Embryonic facial prominence (tissue), 1 donor: ENCODE measurements at regions not wholly inside any gene's neighbourhood (a gene's known extent, or its start where the extent isn't known, plus 50 kb on each side); places are given as distances from the start of the nearest gene placed in this dataset.

Source experiments
- DNase-seq: peaks from one replicate; pipeline ENCODE4 v3.0.0-alpha.2; 2016; ENCODE audit errors: extremely low spot score

DNA sequence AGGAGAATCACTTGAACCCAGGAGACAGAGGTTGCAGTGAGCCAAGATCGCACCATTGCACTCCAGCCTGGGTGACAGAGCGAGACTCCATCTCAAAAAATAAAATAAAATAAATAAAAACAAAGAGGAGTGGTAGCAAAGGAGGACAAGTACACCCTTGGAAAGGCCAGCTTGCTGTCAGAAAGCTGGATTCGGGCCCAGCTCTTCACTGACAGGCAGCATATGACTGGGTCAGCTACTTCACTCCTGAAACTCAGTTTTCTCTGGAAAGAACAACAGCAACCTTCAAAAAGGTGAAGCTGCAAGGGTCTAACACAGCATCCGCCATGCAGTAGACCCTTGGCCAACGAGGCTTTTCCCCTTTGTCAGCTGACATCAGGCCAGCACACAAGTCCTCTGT is 156.0 kb upstream of the TIAM1 start:
- DNase-seq, result no peak

DNA sequence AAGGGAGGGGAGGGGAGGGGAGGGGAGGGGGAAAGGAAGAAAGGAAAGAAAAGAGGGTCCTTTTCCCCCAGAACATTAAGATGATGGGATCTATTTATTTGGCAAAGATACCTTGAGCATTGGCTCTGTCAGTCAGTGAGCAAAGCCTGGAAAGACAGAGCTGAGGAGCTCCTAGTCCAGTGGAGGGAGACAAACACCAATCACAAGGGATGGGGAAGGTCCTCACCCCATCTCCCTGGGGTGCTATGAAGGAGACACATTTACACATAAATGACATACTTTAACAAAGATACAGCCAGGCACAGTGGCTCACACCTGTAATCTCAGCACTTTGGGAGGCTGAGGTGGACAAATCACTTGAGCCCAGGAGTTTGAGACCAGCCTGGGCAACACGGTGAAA is 154.9 kb upstream of the TIAM1 start:
- DNase-seq, result no peak

DNA sequence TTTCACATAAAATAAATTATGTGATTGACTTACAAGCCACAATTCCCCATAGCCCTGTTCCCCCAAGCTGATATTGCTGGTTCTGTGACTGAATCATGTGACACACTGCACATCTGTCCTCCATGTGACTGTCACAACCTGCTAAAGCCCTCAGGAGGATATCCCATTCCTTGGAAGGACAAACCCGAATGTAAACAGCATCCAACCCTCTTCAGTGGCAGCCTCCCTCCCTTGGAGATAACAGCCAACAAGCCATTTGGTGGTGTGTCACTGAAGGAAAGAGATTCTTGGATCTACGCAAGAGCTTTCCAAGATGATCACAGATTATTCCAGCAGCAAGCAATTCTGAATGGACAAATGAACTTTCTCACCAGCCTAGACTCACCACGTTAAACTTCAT is 153.9 kb upstream of the TIAM1 start:
- DNase-seq, result no peak

DNA sequence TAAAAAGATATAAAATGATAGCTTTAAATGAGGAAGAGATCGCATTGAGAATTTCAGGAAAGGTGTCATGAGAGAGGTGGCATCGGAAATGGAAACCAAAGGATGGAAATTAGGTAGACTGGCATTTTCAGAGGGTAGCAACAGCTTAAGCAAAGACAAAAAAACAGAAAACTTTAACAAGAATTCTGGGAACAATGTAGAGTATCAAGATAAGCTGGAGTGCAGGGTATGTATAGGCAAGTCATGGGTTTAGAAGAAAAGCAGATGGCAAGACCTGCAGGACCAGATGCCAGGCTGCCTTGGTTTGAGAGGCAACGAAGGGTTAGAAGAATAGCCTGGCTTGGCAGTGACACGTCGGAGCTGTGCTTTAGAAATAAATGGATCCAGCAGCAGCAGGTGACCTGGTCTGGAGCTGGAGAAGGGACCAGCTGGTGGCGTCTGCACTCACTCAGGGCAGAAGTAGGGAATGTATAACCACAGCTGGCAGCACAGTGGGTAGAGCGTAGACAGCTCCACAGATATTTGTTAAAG is 149.4 kb upstream of the TIAM1 start:
- DNase-seq, result no peak

DNA sequence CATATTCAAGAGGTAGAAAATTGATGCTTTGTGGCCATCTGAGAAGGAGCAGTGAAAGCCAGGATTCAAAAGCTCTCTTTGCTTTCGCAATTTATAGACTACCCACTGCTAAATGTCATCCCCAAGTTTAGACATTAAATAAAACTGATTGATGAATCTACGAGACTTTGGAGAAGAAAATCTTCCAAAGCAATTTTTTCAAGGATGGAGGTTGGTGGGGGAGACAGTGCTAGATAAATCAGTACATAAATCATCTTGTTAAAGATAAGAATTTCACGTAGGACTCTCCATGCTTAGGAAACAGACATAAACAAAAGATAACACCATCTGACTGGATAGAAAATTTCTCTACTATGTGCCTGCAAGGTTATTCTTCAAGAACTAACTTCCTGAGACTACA is 147.6 kb upstream of the TIAM1 start:
- no peak for DNase-seq

DNA sequence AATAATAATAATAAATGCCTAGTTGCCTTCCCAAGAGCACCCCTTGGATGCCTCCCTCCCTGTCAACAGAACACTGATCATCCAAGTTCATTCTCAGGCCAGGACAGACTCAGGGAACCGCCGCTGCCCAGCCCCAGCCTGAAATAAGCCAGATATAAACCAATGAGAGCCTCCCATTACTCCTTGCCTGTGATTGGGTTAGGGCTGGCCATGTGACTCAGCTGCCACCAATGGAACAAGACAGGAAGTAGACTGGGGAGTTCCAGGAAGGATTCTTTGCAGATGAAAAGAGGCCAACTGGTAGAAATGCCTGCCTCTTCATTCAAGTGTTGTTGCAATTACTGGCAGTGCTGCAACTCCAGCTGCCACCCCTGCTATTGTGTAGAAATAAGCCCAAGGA is 146.4 kb upstream of the TIAM1 start:
- no peak for DNase-seq

DNA sequence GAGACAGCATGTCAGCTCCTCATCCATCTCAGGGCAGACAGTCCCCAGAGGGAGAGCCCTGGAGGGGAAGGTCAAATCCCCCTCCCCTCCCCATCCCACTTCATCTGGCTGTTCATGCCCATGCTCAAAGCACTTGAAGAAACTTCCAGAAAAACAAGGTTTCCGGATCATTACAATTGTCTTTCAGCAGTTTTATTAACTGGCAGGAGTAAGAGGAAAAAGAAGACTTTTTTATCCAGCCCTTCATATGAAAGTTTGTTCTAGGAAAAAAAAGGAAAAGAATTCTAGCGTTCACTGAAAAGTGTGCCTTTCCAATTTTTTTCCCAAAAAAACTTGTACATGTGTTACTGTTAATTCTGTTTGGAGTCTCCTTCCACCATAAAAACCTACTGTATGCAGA is 145.7 kb upstream of the TIAM1 start:
- no peak for DNase-seq

DNA sequence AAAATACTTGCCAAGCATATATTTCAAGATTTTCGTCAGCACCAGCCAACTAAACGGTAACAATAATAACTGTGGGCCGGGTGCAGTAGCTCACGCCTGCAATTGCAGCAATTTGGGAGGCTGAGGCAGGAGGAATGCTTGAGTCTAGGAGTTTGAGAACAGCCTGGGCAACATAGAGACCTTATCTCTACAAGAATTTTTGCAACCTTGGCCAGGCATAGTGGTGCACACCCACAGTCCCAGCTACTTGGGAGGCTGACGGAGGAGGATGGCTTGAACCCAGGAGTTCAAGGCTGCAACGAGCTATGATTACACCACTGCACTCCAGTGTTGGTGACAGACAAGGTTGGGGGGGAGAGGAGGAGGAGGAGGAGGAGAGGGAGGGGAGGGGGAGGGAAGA is 145.0 kb upstream of the TIAM1 start:
- DNase-seq, result no peak

DNA sequence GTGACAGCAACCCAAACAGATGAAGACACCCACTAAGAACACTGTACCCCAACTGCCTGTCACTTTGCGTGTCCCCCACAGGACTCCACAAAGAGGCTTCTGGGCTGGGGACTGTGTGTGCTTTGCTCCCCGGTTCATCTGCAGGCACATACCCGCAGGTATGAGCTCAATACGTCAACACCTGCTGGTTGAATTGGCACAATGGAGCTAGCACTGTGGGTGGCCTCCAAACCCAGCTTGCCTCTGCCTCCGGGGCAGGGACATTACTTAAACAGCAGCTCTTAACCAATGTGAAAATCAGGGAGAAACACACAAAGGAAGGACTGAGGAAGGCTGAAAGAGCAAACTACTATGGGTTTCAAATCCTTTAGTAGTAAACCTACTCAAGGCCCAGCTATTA is 140.2 kb upstream of the TIAM1 start:
- DNase-seq, result no peak

DNA sequence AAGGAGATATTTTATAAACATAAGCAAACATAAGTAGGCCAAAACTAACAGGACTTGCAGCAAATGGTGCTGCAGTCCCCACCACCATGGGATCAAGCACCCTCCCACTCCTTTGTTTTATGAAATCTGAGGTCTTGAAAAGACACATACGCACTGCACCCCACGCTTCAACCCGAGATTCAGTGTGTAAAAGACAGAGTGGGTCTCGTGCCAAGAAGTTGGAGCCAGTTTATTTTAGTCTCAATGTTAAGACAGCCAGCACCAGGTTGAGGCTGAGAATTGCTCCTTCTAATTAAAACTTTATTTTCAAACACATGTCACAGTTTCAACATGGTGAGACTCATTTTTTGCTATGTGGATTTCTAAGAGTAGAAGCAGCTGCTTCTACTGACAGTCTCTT is 139.1 kb upstream of the TIAM1 start:
- no peak for DNase-seq

DNA sequence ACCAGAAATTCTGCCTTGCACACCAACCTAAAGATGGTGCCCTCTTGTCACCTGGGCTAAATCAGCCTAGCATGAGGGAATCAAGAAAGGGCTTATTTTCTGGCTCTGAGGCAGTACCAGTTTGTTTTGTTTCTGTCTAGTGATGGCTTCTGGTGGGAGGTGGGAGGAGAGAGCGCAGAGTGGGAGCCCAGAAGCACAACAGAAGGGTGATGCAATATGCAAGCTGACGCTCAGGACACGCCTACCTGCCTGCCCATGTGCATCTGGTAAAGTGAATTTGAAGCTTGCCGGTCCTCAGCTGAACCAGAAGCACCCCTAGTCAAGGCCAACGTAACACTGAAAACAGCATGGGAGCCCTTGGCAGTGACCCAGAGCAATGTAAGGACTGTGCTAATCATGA is 138.4 kb upstream of the TIAM1 start:
- no peak for DNase-seq

DNA sequence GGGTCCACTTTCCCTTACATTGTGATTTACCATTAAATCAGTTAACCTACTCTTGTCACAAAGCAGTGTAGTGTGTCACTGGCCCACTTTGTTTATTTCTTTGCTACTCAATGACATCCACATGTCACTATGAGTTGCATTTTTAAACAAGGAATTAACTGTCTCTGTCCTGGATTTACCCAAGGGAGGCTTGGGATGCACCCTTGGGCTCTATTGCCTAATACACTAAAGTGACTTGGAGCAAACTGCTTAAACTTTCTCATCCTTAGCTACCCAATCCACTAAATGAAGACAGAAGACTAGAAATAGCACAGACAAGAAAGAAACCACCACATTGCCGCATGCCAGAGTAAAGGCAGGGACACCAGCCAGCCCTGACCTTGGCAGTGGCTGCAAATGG is 136.2 kb upstream of the TIAM1 start:
- DNase-seq, result no peak

DNA sequence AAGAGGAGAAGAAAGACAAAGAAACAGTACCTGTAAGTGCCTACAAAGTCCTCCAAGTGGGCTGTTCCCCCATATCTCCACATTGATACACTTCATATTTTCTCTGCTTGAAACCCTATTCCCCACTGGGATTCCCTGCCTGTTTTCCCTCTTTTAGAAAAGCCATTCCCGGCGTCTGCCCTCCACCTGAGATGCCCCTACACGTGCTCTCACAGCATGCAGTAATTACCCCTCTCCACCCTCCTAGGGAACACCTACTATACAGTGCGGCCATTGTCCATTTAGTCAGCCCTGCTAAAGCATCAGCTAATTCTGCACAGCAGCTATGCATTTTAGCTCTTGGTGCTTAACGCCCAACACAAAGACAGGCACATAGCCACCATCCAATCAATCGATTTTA is 135.7 kb upstream of the TIAM1 start:
- no peak for DNase-seq

DNA sequence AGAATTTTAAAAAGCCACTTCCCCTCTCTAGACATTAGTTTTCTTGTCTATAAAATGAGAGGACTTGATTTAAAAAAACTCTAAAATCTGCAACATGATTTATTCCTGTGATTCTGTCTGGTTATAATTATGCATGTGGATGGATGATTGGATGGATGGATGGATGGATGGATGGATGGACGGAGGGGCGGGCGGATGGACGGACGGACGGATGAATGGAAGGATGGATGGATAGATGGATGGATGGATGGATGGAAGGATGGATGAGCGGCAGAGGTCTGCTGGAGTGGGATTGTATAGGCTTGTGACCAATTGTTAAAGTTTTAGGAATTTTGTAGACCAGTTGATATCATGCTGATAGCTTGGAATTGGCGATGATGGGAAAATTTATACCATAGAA is 135.2 kb upstream of the TIAM1 start:
- no peak for DNase-seq

DNA sequence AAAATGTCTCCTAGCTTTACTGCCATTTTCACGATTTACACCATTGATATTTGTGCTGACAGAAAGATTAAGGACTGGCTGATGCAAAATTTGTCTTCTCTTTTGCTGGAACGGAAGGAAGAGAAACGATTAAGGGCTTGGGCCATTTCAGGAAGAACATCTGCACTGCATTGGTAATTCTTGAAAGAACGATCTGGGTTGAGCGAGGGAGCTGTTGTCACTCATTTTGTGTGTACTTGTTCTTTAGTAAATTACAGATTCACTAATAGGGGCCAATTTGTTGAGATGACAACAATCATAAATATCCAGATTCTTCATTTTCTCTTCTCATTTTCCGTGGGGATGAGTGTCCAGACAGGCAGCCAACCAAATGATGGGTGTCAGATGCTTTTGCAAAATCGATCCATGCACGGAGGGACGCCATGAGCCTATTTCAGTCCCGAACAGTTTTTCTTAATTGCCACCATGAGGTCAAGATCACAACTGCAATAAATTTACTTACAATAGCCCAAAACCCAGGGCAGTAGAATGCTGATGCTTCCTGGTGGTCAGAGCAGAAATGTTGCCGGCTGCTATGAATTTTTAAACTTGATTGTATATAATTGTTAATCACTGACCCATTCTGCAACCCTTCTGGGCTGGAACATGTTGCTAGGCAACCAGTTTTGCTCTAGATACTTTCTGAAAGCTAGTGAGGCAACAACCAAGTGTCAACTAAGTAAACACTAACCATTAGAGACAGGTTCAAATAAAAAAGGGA is 132.4 kb upstream of the TIAM1 start:
- no peak for DNase-seq

DNA sequence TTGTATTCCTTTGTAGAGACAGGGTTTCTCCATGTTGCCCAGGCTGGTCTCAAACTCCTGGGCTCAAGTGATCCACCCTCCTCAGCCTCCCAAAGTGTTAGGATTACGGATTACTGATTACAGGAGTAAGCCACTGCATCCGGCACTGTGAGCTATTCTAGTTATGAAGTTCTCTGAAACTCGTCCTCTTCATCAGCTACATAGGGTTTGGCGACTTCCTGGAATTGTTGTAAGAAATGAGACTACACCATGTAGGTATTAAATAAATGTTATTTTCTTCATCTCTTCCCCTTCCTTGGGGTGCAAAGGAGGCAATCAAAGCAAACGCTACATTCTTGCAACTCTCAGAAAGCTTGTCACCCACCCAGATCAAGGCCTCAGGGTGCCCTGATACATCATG is 131.2 kb upstream of the TIAM1 start:
- DNase-seq, result no peak

DNA sequence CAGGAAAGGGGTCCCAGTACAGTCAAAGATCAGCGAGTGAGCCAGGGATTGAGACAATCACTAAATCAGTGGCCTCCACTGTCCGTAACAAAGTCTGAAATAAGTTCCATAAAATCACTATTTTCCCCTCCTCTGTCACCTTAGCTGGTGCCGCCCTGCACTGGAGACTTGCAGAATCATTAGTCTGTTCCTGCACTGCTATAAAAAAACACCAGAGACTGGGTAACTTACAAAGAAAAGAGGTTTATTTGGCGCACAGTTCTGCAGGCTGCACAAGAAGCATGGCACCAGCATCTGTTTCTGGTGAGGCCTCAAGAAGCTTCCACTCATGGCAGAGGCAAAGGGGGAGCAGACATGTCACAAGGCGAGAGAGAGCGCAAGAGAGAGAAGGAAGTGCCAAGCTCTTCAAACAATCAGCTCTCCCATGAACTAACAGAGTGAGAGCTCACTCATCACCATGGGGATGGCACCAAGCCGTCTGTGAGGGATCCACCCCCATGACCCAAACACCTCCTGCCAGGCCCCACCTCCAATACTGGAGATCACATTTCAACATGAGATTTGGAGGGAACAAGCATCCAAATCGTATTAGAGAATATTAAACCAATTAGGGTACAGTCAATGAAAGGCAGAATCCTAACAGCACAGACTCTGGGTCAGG is 129.8 kb upstream of the TIAM1 start:
- no peak for DNase-seq

DNA sequence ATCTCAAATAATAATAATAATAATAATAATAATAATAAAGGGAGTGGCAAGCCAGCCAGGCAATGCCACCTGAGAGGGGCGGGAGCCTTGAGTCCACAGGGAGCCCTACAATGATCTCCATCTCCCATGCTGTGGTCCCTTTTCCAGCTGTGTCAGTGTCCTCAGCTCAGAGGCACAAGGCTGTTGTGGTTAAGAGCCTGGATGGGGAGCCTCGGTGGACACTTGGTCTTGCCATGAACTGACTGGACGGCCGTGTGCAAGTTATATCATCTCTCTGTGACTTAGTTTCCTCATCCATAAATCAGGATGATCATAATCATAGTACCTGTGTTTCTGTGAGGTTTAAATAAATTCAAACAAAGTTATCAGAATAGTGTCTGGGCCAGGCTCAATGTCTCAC is 127.8 kb upstream of the TIAM1 start:
- DNase-seq, result no peak

DNA sequence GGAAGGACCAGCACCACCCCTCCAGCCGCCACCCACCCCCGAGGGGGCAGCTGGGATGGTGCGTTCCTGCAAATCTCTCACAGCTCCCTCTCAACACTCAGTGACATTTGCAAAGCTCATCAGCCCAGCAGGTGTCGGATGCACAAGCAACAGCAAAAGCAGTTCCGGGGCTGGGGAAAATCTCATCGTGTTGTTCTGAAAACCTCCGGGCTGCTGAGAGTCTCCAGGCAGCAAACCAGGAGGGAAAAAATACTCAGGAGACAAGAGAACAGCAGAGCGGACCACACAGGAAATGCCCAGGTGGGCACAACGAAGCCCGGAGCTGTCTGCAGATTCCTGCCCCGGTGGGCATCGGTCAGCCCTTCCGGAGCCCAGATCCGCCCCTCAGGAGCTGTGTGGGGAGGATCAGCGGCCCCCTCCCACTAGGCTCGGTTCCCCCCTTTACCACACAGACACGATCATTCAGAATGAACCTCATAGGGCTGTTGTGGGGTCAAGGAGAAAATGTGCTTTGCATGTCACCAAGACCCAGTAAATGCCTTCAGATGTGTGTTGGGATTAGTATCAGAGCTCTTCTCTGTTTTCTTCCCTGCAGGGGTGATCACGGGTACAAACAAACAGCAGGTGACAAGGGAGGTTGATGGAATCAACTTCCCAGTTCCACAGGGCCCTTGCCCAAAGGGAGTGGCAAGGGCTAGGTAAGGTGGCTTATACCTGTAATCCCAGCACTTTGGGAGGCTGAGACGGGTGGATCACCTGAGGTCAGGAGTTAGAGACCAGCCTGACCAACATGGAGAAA is 127.0 kb upstream of the TIAM1 start:
- DNase-seq, result no peak

DNA sequence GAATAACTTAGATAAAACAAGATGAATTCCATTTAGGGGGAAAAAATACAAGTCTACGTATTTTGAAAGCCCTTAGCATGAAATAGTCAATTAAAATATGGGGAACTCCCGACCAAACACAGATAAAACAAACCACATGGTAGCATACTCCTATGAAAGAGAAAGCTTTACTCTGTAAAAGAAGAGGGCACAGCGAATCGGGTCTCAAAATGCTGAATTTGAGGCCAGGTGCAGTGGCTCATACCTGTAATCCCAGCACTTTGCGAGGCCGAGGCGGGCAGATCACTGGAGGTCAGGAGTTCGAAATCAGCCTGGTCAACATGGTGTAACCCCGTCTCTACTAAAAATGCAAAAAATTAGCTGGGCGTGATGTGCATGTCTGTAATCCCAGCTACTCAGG is 116.9 kb upstream of the TIAM1 start:
- DNase-seq, result no peak

DNA sequence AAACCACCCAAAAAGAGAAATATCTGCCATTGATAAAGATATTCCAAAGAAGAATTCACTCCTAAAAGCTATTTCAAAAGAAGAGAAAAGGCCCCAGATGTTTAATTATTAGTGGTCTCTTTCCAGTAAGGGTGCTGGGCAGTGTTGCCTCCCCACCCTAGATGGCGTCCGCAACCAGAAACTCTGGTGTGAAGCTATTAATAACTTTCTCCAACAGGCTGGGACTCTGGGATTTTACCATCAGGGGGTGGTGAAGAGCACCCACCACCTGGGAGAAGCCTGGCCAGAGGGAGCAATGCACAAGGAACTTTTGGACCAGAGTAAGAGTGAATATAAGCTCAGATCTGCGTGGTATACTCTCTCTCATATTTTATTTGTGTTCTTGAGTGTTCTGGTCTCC is 115.4 kb upstream of the TIAM1 start:
- no peak for DNase-seq

DNA sequence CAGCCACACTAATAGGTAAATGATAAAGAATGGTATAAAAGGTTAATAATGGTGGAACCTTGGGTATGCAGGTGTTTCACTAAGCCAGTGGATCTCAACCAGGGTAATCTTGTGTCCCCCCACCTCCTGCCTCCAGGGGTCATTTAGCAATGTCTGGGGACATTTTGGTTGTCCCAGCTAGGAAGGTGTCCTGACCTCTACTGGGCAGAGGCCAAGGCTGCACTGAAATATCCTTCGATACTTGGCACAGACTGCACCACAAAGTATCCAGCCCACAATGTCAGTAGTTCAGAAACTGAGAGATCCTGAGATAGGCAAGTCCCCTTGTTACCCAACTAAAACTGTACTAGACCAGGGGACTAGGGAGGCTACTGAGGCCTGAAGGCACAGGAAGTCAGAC is 113.6 kb upstream of the TIAM1 start:
- DNase-seq, result no peak

DNA sequence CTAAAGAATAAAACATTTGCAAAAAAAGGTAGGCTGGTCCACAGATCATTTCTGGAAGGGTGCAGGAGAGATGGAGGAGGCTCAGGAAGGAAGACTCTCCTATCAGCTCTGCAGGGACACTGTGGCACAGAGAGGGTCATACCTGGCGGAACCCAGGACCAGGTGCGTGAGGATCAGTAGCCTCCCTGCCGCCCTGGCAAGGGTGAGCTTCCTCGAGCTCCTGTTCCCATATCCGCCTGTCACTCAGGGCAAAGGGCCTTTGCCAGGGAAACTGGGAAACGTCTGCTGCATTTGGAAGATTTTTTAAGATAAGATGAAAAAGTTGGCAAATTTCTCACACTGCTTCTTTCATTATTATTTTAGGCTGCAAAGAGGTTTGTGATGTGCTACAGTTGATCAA is 112.1 kb upstream of the TIAM1 start:
- DNase-seq, result no peak
